Spinal cord (tissue), 9 donors: ENCODE measurements at regions not wholly inside any gene's neighbourhood (a gene's known extent, or its start where the extent isn't known, plus 50 kb on each side); places are given as distances from the start of the nearest gene placed in this dataset.
A peak's percentile ranks its signal among the peaks of the same experiment; 100 is the strongest.

Experiments used
- DNase-seq, 6 donors: peaks; one replicate each; pipeline versions ENCODE4 v3.0.0 to v3.0.0-alpha.2; 2013 to 2015; ENCODE audit warnings: low spot score in 6 of 6, low read depth in 4 of 6
- H3K27ac ChIP-seq: one replicate; pipeline ENCODE4 v1.5.1; 2013; ENCODE audit warnings: low read depth, low read length, control low read depth
- H3K27me3 ChIP-seq: one replicate; pipeline ENCODE4 v1.6.1; 2013; ENCODE audit warnings: low read length; ENCODE audit not compliant: control insufficient read depth, insufficient read depth
- H3K36me3 ChIP-seq: one replicate; pipeline ENCODE4 v1.6.1; 2013; ENCODE audit warnings: low read length; ENCODE audit not compliant: control insufficient read depth, insufficient read depth
- H3K4me1 ChIP-seq: one replicate; pipeline ENCODE4 v1.6.1; 2013; ENCODE audit warnings: low read length; ENCODE audit not compliant: control insufficient read depth, insufficient read depth
- H3K4me3 ChIP-seq: one replicate; pipeline ENCODE4 v1.5.1; 2013; ENCODE audit warnings: low read depth, low read length, control low read depth
- H3K9me3 ChIP-seq: one replicate; pipeline ENCODE4 v1.6.1; 2013; ENCODE audit warnings: low read length; ENCODE audit not compliant: control insufficient read depth, insufficient read depth
- WGBS: methylation state at CpG from one replicate; pipeline ENCODE4 v1.1.5; 2013; ENCODE audit warnings: missing lambda C conversion rate; ENCODE audit not compliant: insufficient coverage; 5-methylcytosine and 5-hydroxymethylcytosine counted together
- donor health status: healthy.

DNA sequence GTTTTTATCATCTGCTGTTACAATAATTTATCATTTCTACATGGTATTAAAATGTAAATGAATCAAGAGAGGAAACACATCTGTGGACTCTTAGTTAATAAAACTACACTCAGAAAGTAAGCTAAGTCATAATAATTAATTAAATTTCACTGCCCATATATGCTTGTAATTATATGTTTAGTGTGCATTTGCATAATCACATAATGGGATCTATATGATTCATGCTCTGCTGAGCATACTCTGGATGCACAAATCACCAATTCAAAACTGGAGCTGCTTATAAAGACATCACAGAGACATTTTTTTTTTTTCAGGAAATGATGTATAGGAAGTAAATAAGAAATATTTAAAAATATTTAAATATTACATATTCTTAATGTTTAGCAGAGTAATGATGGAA is 151.6 kb upstream of the STEAP4 start:
- no peak overlapping the region for H3K27ac ChIP-seq
- no peaks in the 10 kb centered on the region for H3K4me1 ChIP-seq
- H3K36me3 ChIP-seq, result no peaks in the 10 kb centered on the region
- no peaks in the 10 kb centered on the region for H3K27me3 ChIP-seq
- H3K9me3 ChIP-seq, result no peaks in the 10 kb centered on the region
- peak in 1 of 6 donors; percentile 54 for DNase-seq
- H3K4me3 ChIP-seq, result no peak overlapping the region

DNA sequence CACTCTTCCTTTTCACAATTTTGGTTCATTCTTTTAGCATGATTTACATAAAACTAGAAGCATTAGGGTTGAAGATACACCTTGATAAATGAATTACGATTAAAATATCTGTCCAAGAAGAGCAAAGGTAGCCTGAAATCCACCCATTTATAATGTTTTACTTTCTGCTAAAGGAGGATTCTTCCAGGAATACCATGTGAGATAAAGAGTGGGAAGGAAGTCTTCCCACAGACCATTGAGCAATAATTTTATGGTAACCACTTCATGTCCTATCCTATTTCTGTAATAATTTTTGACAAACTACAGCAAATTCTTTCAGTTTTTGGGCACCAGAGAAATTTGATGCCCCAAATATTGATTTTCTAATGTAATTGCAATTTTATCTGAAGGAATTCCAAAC is 150.6 kb upstream of the STEAP4 start:
- no peaks in the 10 kb centered on the region for H3K36me3 ChIP-seq
- no peak overlapping the region for H3K4me3 ChIP-seq
- H3K27ac ChIP-seq, result no peak overlapping the region
- no peaks in the 10 kb centered on the region for H3K9me3 ChIP-seq
- H3K4me1 ChIP-seq, result peaks cover 2% of the 10 kb centered on the region
- no peak for DNase-seq
- WGBS, result no CpG with 5 or more reads among the region's 1 CpG
- H3K27me3 ChIP-seq, result no peaks in the 10 kb centered on the region

DNA sequence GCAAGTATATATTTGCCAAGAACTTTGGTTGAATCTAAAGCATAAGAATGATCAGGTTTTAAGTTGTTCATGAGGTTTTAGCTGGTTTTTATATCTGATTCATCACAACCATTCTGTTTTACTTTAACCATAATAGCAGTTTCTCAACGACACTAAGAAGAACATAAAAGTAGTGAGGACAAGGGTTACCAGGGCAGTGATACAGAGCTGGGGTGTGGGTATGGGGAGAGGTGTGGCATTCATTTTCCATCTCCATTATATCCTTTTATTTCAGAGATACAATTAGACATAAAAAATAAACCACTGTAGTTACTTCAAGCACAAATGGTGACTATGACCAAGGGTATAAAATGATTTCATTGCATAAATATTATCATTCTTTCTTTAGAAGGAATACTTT is 149.8 kb upstream of the STEAP4 start:
- H3K9me3 ChIP-seq, result no peaks in the 10 kb centered on the region
- WGBS, result no CpG with 5 or more reads among the region's 1 CpG
- no peak for DNase-seq

DNA sequence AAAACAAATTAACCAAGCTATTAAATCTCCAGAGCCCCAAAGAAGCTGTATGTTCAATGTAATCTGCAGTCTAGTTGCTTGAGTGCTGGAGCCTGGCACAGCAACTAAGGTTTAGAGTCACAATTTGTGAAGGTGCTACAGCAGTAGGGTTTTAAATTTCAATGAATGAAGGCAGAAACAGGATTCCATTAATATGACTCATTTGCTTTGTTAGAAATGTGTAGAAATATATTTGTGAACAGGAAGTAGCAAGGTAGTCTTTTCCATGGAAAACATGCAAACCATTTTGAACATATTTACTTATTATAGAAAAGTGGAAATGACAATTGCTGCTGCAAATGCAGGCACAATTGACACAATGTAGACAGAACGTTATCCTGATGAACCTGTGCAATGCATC is 149.0 kb upstream of the STEAP4 start:
- Histone ChIP-seq H3K27ac (no peak overlapping the region), H3K4me3 (no peak overlapping the region), H3K36me3 (no peaks in the 10 kb centered on the region), H3K9me3 (no peaks in the 10 kb centered on the region), H3K27me3 (no peaks in the 10 kb centered on the region), H3K4me1 (peaks cover 2% of the 10 kb centered on the region)
- no peak for DNase-seq
- WGBS, result no CpG with 5 or more reads among the region's 1 CpG

More for the DNA sequence above, 149.8 kb upstream of the STEAP4 start:
- no peaks in the 10 kb centered on the region for H3K36me3 ChIP-seq
- no peak overlapping the region for H3K4me3 ChIP-seq
- no peaks in the 10 kb centered on the region for H3K27me3 ChIP-seq
- peaks cover 2% of the 10 kb centered on the region for H3K4me1 ChIP-seq
- H3K27ac ChIP-seq, result no peak overlapping the region

DNA sequence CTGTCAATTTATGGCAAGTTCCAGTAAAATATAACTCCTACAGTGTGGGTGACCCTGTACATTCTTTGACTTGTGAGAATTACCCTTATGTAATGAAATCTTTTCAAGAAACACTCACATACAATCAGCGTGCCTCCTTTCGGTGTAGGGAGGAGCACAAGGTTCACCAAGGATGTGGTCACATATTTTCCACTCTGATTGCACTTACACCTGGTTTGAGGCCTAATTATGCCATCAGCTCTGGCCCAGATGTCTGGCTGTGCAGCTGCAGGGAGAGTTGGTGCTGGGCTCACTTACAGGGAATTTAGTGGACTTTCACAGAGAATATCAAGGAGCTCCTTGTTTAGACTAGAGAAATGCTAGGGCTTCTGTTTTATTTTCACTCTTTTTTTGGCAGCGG is 146.0 kb upstream of the STEAP4 start:
- DNase-seq, result peak in 1 of 6 donors; percentile 14
- H3K4me3 ChIP-seq, result no peak overlapping the region
- peaks cover 2% of the 10 kb centered on the region for H3K4me1 ChIP-seq
- no peaks in the 10 kb centered on the region for H3K36me3 ChIP-seq
- H3K27ac ChIP-seq, result no peak overlapping the region
- no peaks in the 10 kb centered on the region for H3K27me3 ChIP-seq
- WGBS, result no CpG with 5 or more reads among the region's 3 CpGs
- no peaks in the 10 kb centered on the region for H3K9me3 ChIP-seq

DNA sequence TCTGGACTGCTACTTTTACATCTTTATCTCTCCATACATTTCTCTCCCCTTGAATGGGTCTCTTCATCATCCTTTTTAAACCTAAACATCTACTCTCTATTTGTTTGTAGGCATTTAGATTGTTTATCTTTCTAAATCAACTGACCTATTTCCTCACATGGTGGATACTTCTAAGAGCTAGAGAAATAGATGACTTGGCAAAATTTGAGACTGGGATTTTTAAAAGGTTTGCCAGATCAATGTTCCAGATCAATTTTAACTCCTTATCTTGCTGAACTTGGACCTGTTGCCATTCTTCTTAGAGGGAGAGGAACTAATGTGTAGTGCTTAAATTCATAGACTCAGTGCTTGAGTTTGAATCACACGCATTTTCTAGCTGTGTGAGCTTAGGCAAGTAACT is 144.2 kb upstream of the STEAP4 start:
- DNase-seq, result no peak
- Histone ChIP-seq H3K4me1 (peaks cover 2% of the 10 kb centered on the region), H3K4me3 (no peak overlapping the region), H3K36me3 (no peaks in the 10 kb centered on the region), H3K27me3 (no peaks in the 10 kb centered on the region), H3K27ac (no peak overlapping the region), H3K9me3 (no peaks in the 10 kb centered on the region)
- WGBS, result no CpG with 5 or more reads among the region's 1 CpG

DNA sequence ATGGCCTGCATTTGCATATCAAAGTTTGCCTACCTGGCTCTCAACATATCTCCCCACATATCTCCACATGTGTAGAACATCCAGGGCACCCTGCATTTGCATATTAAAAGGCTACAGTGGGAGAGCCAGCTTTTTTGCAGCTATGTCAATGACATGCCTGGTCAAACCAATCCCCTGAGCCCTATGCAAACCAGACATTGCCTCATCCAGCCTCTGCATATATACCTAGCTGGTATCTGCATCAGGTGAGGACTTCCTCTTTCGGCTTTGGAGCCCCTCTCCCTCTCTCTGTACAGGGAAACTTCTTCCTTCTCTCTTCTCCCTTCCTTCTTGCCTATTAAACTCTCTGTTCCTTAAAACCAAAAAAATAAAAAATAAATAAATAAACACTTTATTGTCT is 142.7 kb upstream of the STEAP4 start:
- no CpG with 5 or more reads among the region's 1 CpG for WGBS
- DNase-seq, result no peak

DNA sequence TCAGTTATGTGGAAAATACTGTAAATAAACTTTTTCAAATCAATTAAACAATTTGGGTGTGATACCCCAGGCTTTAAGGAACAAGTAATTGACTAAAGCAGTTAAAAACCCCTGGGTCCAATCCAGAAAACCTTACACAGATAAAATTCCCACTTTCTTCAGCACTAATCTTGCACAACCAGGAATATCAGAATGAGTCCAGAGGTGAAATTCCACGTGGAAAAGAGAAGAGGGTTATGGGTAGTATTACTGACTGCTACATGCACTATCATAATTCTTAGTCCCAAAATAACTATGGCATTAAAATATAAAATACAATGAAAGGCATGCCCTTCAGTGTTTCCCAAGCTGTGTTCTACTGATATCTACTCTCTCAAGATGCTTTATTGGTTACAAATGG is 135.7 kb upstream of the STEAP4 start:
- H3K4me3 ChIP-seq, result no peak overlapping the region
- no peak overlapping the region for H3K27ac ChIP-seq
- no peaks in the 10 kb centered on the region for H3K27me3 ChIP-seq
- no peaks in the 10 kb centered on the region for H3K9me3 ChIP-seq
- no CpG with 5 or more reads among the region's 1 CpG for WGBS
- peak in 1 of 6 donors; percentile 67 for DNase-seq
- no peaks in the 10 kb centered on the region for H3K36me3 ChIP-seq
- no peaks in the 10 kb centered on the region for H3K4me1 ChIP-seq

More for the DNA sequence above, 142.7 kb upstream of the STEAP4 start:
- Histone ChIP-seq H3K4me3 (no peak overlapping the region), H3K4me1 (peaks cover 2% of the 10 kb centered on the region), H3K27ac (no peak overlapping the region), H3K27me3 (no peaks in the 10 kb centered on the region), H3K9me3 (no peaks in the 10 kb centered on the region), H3K36me3 (no peaks in the 10 kb centered on the region)

DNA sequence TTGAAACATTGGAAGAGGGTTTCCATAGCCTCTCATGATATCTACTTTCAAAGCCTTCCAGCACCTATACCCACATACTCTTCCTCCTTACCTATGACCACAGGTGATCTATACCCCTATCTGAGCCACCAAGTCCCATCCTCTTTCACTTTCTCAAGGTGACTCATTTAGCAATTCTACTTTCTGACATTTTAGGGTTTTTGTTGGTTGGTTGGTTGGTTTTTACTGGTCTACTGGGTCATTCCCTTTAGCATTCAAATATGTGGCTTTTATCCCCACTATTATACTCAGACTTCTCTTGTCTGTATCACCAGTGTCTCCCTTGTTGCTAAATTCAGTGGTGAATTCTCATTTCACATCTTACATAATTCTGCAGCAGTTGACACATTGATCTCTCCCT is 130.4 kb upstream of the STEAP4 start:
- H3K27ac ChIP-seq, result no peak overlapping the region
- H3K36me3 ChIP-seq, result no peaks in the 10 kb centered on the region
- no peaks in the 10 kb centered on the region for H3K27me3 ChIP-seq
- no peak overlapping the region for H3K4me3 ChIP-seq
- no peak for DNase-seq
- no peaks in the 10 kb centered on the region for H3K4me1 ChIP-seq
- H3K9me3 ChIP-seq, result no peaks in the 10 kb centered on the region

DNA sequence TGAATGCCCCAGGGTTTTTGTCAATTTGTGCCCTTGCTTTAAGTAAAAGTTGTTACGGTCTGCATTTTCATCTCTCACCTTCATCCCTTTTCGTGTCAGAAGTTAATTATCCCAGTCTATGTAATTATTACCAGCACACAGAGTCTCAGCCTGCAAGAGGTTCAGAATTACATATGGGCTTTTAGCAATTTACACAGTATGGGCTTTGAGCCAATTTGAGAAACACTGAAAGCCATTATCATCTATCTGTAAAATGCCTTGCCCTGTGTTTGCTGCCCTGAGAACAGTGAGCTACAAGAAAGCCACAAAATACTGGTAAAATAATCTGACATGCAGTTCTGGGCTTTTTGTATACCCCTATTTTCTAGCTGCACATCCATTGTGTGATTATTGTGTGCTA is 125.6 kb upstream of the STEAP4 start:
- no peak overlapping the region for H3K4me3 ChIP-seq
- H3K27ac ChIP-seq, result peak overlapping the region; percentile 57
- H3K9me3 ChIP-seq, result no peaks in the 10 kb centered on the region
- WGBS, result 21% methylated on average over 2 of the region's 2 CpGs
- H3K27me3 ChIP-seq, result no peaks in the 10 kb centered on the region
- DNase-seq, result peak in 3 of 6 donors; percentile 35 to 90 (median 65)
- H3K36me3 ChIP-seq, result no peaks in the 10 kb centered on the region
- H3K4me1 ChIP-seq, result no peaks in the 10 kb centered on the region
